RWPE2 (cell line): ENCODE measurements at regions not wholly inside any gene's neighbourhood (a gene's known extent, or its start where the extent isn't known, plus 50 kb on each side); places are given as distances from the start of the nearest gene placed in this dataset.

Source experiments
- ATAC-seq: fragments of 200-7000 bp; cut with Tn5 transposase; 3 replicates; pipeline ENCODE4 v1.9.1; 2021; ENCODE audit warnings: low read depth
- DNase-seq: peaks from one replicate; pipeline ENCODE4 v3.0.0-alpha.2; 2020; ENCODE audit warnings: low spot score
- H3K27ac ChIP-seq: fragments of 450-650 bp; 2 replicates; pipeline ENCODE4 v1.5.1; 2017; ENCODE audit warnings: mild to moderate bottlenecking; ENCODE audit not compliant: poor library complexity, severe bottlenecking
- H3K27me3 ChIP-seq: fragments of 250-450 bp; sonication (Bioruptor Pico); 2 replicates; pipeline ENCODE4 v1.5.1; 2021; ENCODE audit warnings: mild to moderate bottlenecking, moderate library complexity; ENCODE audit not compliant: insufficient read depth, poor library complexity, severe bottlenecking
- H3K36me3 ChIP-seq: fragments of 250-450 bp; sonication (Bioruptor Pico); 2 replicates; pipeline ENCODE4 v1.5.1; 2020; ENCODE audit warnings: low read depth, mild to moderate bottlenecking, moderate library complexity
- H3K4me1 ChIP-seq: fragments of 250-450 bp; sonication (Bioruptor Pico); 2 replicates; pipeline ENCODE4 v1.5.1; 2021; ENCODE audit warnings: mild to moderate bottlenecking, moderate library complexity; ENCODE audit not compliant: insufficient read depth, poor library complexity, severe bottlenecking
- H3K4me3 ChIP-seq: fragments of 250-450 bp; sonication (Bioruptor Pico); 2 replicates; pipeline ENCODE4 v1.5.1; 2021; ENCODE audit warnings: mild to moderate bottlenecking, moderate library complexity; ENCODE audit not compliant: severe bottlenecking
- H3K9me3 ChIP-seq: fragments of 250-450 bp; sonication (Bioruptor Pico); 2 replicates; pipeline ENCODE4 v1.5.1; 2021; ENCODE audit warnings: mild to moderate bottlenecking, moderate library complexity; ENCODE audit not compliant: severe bottlenecking
- TF ChIP-seq, protein P1 (sequence below): fragments of 450-650 bp; IDR thresholded peaks from one replicate; pipeline ENCODE4 v1.5.1; 2017; ENCODE audit warnings: mild to moderate bottlenecking, moderate library complexity; ENCODE audit not compliant: poor library complexity, severe bottlenecking

DNA sequence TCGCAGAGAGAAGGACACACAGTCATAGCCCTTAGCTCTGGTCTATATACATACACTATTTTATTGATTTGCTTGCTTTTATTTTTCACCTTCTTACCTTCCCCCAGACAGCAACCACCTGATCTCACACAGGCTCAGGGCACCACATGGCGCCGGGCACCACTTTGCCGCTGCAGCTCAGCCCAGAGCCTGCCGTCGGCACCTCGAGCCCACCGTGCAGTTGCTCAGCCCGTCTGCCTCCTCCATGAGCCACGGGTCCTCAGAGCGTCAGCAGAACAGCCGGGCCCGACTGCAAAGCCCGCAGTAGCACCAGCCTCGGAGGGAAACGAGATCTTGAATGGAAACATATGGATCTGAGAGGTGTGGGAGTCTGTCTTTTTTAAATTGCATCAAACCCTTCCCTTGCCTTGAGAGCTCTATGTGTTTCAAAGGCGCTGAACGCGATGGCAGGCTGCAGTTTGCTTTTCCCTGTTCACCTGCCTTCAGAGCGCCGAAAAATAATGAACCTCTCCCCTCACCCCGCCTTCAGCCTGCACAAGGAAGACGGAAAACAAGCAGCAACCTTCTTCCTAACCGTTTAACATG is 505.4 kb downstream of the MN1 start:
- Histone ChIP-seq H3K36me3 (no peaks in the 10 kb centered on the region), H3K4me1 (no peaks in the 10 kb centered on the region), H3K9me3 (no peaks in the 10 kb centered on the region), H3K27ac (no peak overlapping the region), H3K27me3 (peaks cover 16% of the 10 kb centered on the region), H3K4me3 (no peak overlapping the region)
- DNase-seq (no peak), ATAC-seq (no peak)
- TF ChIP-seq, protein P1, sequence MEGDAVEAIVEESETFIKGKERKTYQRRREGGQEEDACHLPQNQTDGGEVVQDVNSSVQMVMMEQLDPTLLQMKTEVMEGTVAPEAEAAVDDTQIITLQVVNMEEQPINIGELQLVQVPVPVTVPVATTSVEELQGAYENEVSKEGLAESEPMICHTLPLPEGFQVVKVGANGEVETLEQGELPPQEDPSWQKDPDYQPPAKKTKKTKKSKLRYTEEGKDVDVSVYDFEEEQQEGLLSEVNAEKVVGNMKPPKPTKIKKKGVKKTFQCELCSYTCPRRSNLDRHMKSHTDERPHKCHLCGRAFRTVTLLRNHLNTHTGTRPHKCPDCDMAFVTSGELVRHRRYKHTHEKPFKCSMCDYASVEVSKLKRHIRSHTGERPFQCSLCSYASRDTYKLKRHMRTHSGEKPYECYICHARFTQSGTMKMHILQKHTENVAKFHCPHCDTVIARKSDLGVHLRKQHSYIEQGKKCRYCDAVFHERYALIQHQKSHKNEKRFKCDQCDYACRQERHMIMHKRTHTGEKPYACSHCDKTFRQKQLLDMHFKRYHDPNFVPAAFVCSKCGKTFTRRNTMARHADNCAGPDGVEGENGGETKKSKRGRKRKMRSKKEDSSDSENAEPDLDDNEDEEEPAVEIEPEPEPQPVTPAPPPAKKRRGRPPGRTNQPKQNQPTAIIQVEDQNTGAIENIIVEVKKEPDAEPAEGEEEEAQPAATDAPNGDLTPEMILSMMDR = no peak

DNA sequence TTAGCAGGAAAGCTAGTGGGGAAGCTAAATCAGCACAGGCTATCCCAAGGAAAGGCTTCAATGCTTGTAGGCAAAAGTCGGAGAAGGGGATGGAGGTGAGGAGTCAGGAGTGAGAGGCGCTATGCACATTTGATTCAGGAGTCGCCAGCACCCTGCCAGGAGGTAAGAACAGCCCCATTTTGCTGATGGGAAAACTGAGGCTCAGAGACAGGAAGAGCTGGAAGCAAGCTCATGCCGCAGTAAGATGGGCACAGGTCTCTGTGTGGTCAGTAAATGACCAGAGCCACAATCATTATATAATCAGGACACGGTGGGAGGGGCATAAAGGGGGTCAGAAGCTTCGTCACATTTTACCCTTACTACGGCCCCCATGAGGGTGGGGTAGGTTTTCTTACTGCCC is 504.4 kb downstream of the MN1 start:
- H3K27me3 ChIP-seq = peaks cover 16% of the 10 kb centered on the region
- H3K4me1 ChIP-seq = no peaks in the 10 kb centered on the region
- H3K27ac ChIP-seq = no peak overlapping the region
- H3K4me3 ChIP-seq = no peak overlapping the region
- H3K36me3 ChIP-seq = no peaks in the 10 kb centered on the region
- H3K9me3 ChIP-seq = no peaks in the 10 kb centered on the region
- TF ChIP-seq, protein P1 = no peak
- DNase-seq (no peak), ATAC-seq (no peak)

DNA sequence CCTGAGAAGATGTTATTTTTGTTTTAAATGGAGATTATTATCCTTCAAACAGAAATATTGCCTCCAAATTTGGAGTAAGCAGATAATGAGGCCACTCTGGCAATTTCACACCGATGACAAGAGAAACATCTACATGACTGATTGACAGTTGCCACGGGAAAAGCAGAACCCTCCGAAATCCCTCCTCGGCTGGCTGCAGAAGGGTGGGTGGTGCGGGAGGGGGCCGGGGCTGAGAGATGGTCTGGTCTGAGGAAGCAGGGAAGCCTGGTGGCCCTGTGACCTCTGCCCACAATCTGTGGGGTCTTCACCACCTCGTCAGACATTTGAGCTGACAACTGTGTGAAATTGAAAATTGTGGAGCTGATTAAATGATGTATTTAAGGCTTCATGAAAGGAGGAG is 503.2 kb downstream of the MN1 start:
- Histone ChIP-seq H3K4me1 (no peaks in the 10 kb centered on the region), H3K4me3 (no peak overlapping the region), H3K27me3 (peaks cover 16% of the 10 kb centered on the region), H3K36me3 (no peaks in the 10 kb centered on the region), H3K9me3 (no peaks in the 10 kb centered on the region), H3K27ac (no peak overlapping the region)
- DNase-seq (no peak), ATAC-seq (no peak)
- TF ChIP-seq, protein P1 = no peak

DNA sequence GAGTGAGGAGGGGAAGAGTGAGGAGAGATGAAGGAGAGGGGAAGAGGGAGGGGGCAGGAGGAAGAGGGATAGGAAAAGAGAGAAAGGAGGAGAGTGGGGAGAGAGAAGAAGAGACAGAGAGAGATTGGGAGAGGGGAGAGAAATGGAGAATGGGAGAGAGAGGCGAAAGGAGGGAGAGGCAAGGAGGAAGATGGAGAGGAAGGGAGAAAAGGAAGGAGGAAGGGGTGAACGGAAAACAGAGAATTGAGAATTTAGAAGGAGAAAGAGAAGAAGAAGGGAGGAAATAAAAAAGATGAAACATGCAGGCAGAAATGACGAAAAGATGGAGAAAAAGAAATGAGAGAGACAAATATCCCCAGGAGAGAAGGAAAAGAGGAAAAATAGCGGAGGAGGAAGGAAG is 502.8 kb downstream of the MN1 start:
- H3K27ac ChIP-seq = no peak overlapping the region
- no peaks in the 10 kb centered on the region for H3K4me1 ChIP-seq
- no peak overlapping the region for H3K4me3 ChIP-seq
- ATAC-seq (no peak), DNase-seq (no peak)
- no peaks in the 10 kb centered on the region for H3K9me3 ChIP-seq
- TF ChIP-seq, protein P1 = no peak
- H3K36me3 ChIP-seq = no peaks in the 10 kb centered on the region
- peaks cover 16% of the 10 kb centered on the region for H3K27me3 ChIP-seq

DNA sequence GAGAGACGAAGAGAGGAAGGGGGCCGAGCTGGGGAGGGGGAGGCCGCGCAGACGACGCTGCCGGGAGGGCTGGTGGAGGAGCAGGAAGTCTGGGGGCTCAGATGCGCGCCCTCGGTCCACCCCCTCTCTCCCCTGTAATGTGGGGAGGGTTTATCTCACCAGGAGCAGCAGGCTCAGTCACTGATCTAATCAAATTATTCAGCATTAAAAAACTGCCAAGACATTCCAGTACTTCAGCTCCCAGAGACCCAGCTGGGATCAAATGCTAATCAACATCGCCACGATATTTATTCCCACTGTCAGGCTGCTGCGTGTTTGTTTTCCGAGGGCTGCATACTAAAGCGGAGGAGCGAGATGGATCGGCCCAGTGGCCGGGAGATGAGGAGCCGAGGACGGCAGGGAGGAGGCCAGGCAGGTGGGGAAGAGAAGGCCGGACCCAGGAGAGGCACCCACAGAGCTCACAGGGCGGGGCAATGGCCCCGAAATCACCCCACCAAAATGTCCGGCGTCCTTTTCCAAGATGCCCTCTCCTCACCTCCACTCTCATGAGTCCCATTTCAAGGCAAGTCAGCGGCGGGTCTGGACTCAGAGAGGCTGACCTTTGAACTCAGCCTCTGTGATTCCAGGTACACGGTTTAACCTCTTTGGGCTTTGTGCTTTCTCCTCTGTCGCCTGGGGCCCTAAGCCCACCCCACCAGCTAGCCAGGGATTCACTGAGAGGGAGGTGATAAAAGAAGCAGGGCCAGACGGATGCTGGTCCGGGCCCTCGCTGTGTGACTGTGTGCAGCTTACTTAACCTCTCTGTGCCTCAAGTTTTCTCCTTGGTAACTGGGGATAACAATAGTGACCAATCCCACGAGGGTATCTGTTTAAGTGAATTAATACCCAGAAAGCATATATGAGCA is 502.1 kb downstream of the MN1 start:
- H3K27me3 ChIP-seq = peaks cover 16% of the 10 kb centered on the region
- TF ChIP-seq, protein P1 = no peak
- DNase-seq (no peak), ATAC-seq (no peak)
- no peak overlapping the region for H3K4me3 ChIP-seq
- no peaks in the 10 kb centered on the region for H3K36me3 ChIP-seq
- no peaks in the 10 kb centered on the region for H3K9me3 ChIP-seq
- no peaks in the 10 kb centered on the region for H3K4me1 ChIP-seq
- H3K27ac ChIP-seq = no peak overlapping the region
